Erythroblast (primary cell): ENCODE measurements at regions not wholly inside any gene's neighbourhood (a gene's known extent, or its start where the extent isn't known, plus 50 kb on each side); places are given as distances from the start of the nearest gene placed in this dataset.

ENCODE experiments used
- GATA1 ChIP-seq: IDR thresholded peaks from 2 replicates; pipeline ENCODE4 v1.6.1; 2011; ENCODE audit warnings: low read depth, mild to moderate bottlenecking, control low read depth, low read length, moderate library complexity
- POLR2A ChIP-seq: IDR thresholded peaks from 2 replicates; pipeline ENCODE4 v1.6.1; 2011; ENCODE audit warnings: mild to moderate bottlenecking, low read length

DNA sequence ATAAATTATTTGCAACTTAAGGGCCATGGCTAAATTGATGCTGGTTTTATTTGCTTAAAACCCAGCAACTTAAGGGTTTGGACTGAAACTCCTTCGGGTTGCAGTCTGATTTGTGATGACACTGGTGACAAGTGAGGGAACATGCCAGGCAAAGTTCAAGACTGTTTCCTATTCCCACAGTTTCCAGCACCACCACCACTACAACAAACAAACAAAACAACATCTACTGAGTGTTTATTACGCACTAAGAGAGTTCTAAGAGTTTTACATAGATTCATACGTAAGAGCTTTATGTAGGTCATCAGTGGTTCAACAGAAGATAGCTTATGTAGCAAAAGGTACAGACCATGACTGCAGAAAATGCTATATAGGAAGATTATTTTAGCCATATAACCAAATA, 1582.1 kb downstream of the BRINP3 start:
- TF ChIP-seq GATA1 (no peak), POLR2A (no peak)
